Ascending aorta (tissue), 2 donors: ENCODE measurements at regions not wholly inside any gene's neighbourhood (a gene's known extent, or its start where the extent isn't known, plus 50 kb on each side); places are given as distances from the start of the nearest gene placed in this dataset.

Source experiments
- DNase-seq, 2 donors: peaks; one replicate each; pipeline ENCODE4 v3.0.0-alpha.2; 2019; ENCODE audit warnings: low spot score in 2 of 2
- H3K27ac ChIP-seq, 2 donors: fragments of 200-600 bp; sonication (generic); one replicate each; pipeline ENCODE4 v1.5.1; 2016 to 2017; ENCODE audit warnings: mild to moderate bottlenecking in 1 of 2
- H3K27me3 ChIP-seq: fragments of 200-600 bp; sonication (generic); one replicate; pipeline ENCODE4 v1.5.1; 2017
- H3K36me3 ChIP-seq, 2 donors: fragments of 200-600 bp; sonication (generic); one replicate each; pipeline ENCODE4 v1.5.1; 2016
- H3K4me1 ChIP-seq, 2 donors: fragments of 200-600 bp; sonication (generic); one replicate each; pipeline ENCODE4 v1.5.1; 2016 to 2017; ENCODE audit warnings: mild to moderate bottlenecking in 1 of 2
- H3K4me3 ChIP-seq, 2 donors: fragments of 200-600 bp; sonication (generic); one replicate each; pipeline ENCODE4 v1.5.1; 2016 to 2017; ENCODE audit warnings: mild to moderate bottlenecking in 1 of 2
- H3K9me3 ChIP-seq, 2 donors: fragments of 200-600 bp; sonication (generic); one replicate each; pipeline ENCODE4 v1.5.1; 2016
- intact Hi-C: fragments of 100-400 bp; cut with DNase I; formaldehyde crosslinking; loops from one replicate; pipeline ENCODE4 v1.15.1; 2023
- TF ChIP-seq, protein P1 (sequence below), 3 experiments: fragments of 200-600 bp in 2 of 3; fragments of 450-650 bp in 1 of 3; sonication (generic) in 2 of 3; IDR thresholded peaks; one replicate each; pipeline ENCODE4 v1.5.1; 2016 to 2019; ENCODE audit warnings: antibody characterized with exemption in 3 of 3, mild to moderate bottlenecking in 1 of 3, moderate library complexity in 1 of 3

DNA sequence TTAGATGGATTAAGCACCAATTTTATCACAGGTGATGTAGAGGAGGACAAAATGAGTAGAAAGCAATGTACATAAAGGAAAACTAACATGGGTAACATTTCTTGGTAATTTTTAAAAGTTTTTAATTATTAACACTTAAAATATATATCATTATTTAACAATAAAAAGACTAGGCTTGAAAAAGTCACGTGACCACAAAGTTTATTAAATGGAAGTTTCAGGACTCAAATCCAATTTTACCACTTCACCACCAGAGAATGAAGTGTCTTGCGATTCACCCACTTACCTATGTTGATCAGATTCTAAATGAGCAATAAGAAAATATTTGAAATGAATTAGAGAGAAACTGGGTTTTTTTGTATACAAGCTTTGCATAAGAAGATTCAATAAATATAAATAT lies 721.3 kb downstream of the GBE1 start:
- intact Hi-C loops: no loop called here
- H3K27me3 ChIP-seq: no peaks in the 10 kb centered on the region
- H3K4me3 ChIP-seq: no peak overlapping the region
- no peaks in the 10 kb centered on the region for H3K9me3 ChIP-seq
- TF ChIP-seq, protein P1, sequence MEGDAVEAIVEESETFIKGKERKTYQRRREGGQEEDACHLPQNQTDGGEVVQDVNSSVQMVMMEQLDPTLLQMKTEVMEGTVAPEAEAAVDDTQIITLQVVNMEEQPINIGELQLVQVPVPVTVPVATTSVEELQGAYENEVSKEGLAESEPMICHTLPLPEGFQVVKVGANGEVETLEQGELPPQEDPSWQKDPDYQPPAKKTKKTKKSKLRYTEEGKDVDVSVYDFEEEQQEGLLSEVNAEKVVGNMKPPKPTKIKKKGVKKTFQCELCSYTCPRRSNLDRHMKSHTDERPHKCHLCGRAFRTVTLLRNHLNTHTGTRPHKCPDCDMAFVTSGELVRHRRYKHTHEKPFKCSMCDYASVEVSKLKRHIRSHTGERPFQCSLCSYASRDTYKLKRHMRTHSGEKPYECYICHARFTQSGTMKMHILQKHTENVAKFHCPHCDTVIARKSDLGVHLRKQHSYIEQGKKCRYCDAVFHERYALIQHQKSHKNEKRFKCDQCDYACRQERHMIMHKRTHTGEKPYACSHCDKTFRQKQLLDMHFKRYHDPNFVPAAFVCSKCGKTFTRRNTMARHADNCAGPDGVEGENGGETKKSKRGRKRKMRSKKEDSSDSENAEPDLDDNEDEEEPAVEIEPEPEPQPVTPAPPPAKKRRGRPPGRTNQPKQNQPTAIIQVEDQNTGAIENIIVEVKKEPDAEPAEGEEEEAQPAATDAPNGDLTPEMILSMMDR (IDR thresholded peaks at IDR 0.05): no peak
- no peaks in the 10 kb centered on the region for H3K4me1 ChIP-seq
- no peaks in the 10 kb centered on the region for H3K36me3 ChIP-seq
- DNase-seq: no peak
- H3K27ac ChIP-seq: no peak overlapping the region

- H3K9me3 ChIP-seq: no peaks in the 10 kb centered on the region
- H3K4me1 ChIP-seq: no peaks in the 10 kb centered on the region
- TF ChIP-seq, protein P1 (IDR thresholded peaks at IDR 0.05): no peak
- no peaks in the 10 kb centered on the region for H3K27me3 ChIP-seq
- no peak for DNase-seq
- intact Hi-C loops: no loop called here
- H3K27ac ChIP-seq: no peak overlapping the region
- no peaks in the 10 kb centered on the region for H3K36me3 ChIP-seq
- no peak overlapping the region for H3K4me3 ChIP-seq
Observed at GRCh38 chr3:81033684-81034083, 727.8 kb downstream of the GBE1 start.

GRCh38 chr3:81033185-81033584 lies 728.3 kb downstream of the GBE1 start:
- no peak overlapping the region for H3K4me3 ChIP-seq
- no peaks in the 10 kb centered on the region for H3K4me1 ChIP-seq
- H3K36me3 ChIP-seq: no peaks in the 10 kb centered on the region
- no peak overlapping the region for H3K27ac ChIP-seq
- TF ChIP-seq, protein P1 (IDR thresholded peaks at IDR 0.05): no peak
- no peak for DNase-seq
- intact Hi-C loops: no loop called here
- no peaks in the 10 kb centered on the region for H3K27me3 ChIP-seq
- H3K9me3 ChIP-seq: no peaks in the 10 kb centered on the region

DNA sequence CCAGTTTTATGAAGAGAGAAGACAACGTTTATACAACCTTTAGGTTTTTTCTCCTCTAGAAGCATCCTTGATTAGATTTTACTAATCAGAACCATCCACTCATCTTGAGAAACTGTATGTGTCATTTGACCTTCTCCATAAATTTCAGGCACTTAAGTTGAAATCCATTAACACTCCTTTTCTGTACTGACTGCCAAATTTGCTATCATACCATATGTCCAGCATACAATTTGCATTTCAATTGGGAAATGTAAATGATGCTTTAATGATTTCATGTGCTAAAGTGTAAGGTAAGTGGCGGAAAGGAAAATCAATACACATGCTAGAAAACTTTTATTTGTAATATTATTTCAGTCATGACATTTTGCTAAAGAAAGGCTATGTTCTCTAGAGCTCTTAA lies 731.6 kb downstream of the GBE1 start:
- Histone ChIP-seq H3K27me3 (no peaks in the 10 kb centered on the region), H3K27ac (no peak overlapping the region), H3K36me3 (no peaks in the 10 kb centered on the region), H3K4me1 (no peaks in the 10 kb centered on the region), H3K9me3 (no peaks in the 10 kb centered on the region), H3K4me3 (no peak overlapping the region)
- no peak for DNase-seq
- TF ChIP-seq, protein P1 (IDR thresholded peaks at IDR 0.05): no peak
- intact Hi-C loops: no loop called here

GRCh38 chr3:81027344-81027743 lies 734.1 kb downstream of the GBE1 start:
- no peak for DNase-seq
- H3K27me3 ChIP-seq: no peaks in the 10 kb centered on the region
- no peaks in the 10 kb centered on the region for H3K4me1 ChIP-seq
- no peaks in the 10 kb centered on the region for H3K9me3 ChIP-seq
- no peaks in the 10 kb centered on the region for H3K36me3 ChIP-seq
- no peak overlapping the region for H3K27ac ChIP-seq
- H3K4me3 ChIP-seq: no peak overlapping the region
- intact Hi-C loops: no loop called here
- TF ChIP-seq, protein P1 (IDR thresholded peaks at IDR 0.05): no peak

DNA sequence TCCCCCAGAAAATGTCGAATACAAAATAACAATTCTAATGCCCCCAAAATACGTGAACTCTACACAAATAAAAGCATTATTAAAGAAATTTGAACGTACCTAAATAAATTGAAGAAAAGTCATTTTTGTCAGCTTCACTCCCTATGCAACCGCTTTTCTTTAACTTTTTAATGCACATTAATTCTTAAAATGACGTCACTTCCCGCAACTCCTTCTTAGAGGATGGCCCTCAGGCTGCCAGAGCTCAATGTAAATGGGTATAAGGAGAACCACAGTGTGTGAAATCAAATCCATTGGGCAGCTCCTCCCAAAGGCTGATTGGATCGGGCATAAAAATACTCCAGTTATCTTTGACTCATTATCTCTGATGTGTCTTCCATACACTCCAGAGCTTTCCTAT lies 736.9 kb downstream of the GBE1 start:
- H3K4me3 ChIP-seq: no peak overlapping the region
- H3K4me1 ChIP-seq: no peaks in the 10 kb centered on the region
- no peak overlapping the region for H3K27ac ChIP-seq
- intact Hi-C loops: no loop called here
- H3K27me3 ChIP-seq: no peaks in the 10 kb centered on the region
- H3K36me3 ChIP-seq: no peaks in the 10 kb centered on the region
- no peak for DNase-seq
- TF ChIP-seq, protein P1 (IDR thresholded peaks at IDR 0.05): no peak
- H3K9me3 ChIP-seq: no peaks in the 10 kb centered on the region
